ENCODE measurements at regions not wholly inside any gene's neighbourhood (a gene's known extent, or its start where the extent isn't known, plus 50 kb on each side); places are given as distances from the start of the nearest gene placed in this dataset.

DNA sequence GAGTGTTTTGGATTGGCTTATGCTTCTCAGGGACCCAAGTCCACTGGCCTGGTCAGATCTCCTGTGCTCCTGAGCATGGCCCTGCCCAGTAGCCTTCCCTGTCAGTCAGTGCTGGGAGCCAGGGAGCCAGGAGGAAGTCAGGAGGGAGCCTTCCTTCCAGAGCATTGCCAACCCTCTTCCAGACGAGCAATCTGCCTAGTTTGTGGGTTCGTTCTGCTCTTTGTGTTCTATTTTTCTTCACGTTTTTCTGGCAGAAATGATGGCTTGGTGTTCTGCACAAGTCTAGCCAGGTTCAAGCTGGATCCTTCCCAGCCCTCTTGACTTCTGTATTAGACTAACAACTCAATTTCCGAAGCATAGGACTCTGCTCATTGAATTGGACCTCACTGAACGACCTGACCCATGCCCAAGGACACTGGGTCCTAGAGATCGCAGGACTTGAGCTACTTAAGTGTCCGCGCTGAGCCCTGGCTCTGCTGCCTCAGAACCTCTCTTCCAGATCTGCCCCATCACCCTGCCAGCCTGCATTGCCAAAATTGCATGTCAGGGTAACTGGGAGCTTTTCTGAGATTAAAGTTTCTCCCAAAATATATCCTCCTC lies 76.2 kb upstream of the MPP7 start:
- intact Hi-C loops (cut with DNase I) = no loop called here
- TF ChIP-seq, protein P1, sequence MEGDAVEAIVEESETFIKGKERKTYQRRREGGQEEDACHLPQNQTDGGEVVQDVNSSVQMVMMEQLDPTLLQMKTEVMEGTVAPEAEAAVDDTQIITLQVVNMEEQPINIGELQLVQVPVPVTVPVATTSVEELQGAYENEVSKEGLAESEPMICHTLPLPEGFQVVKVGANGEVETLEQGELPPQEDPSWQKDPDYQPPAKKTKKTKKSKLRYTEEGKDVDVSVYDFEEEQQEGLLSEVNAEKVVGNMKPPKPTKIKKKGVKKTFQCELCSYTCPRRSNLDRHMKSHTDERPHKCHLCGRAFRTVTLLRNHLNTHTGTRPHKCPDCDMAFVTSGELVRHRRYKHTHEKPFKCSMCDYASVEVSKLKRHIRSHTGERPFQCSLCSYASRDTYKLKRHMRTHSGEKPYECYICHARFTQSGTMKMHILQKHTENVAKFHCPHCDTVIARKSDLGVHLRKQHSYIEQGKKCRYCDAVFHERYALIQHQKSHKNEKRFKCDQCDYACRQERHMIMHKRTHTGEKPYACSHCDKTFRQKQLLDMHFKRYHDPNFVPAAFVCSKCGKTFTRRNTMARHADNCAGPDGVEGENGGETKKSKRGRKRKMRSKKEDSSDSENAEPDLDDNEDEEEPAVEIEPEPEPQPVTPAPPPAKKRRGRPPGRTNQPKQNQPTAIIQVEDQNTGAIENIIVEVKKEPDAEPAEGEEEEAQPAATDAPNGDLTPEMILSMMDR (IDR thresholded peaks at IDR 0.05) = no peak
- 53 to 71% (median 60%) methylated on average over 8 of the region's 8 CpGs for WGBS, 3 donors
- no peak overlapping the region for H3K27ac ChIP-seq
- H3K9me3 ChIP-seq = no peaks in the 10 kb centered on the region
- no peaks in the 10 kb centered on the region for H3K36me3 ChIP-seq (ENCODE audit: insufficient read depth in 1 of 2, low read depth in 1 of 2)
- no peak for ATAC-seq
- H3K4me1 ChIP-seq = peaks cover 10% of the 10 kb centered on the region
- H3K4me3 ChIP-seq = no peak overlapping the region
- no peak for DNase-seq
- H3K27me3 ChIP-seq (ENCODE audit: insufficient read depth in 3 of 3, low read length in 2 of 3) = no peaks in the 10 kb centered on the region

- Histone ChIP-seq H3K9me3 (no peaks in the 10 kb centered on the region), H3K4me3 (no peak overlapping the region), H3K4me1 (peaks cover 10% of the 10 kb centered on the region), H3K27me3 (ENCODE audit: insufficient read depth in 3 of 3, low read length in 2 of 3) (no peaks in the 10 kb centered on the region), H3K36me3 (ENCODE audit: insufficient read depth in 1 of 2, low read depth in 1 of 2) (no peaks in the 10 kb centered on the region), H3K27ac (peak overlapping the region; percentile 18)
- TF ChIP-seq, protein P1 (IDR thresholded peaks at IDR 0.05) = no peak
- no peak for DNase-seq
- peak; percentile 44 to 75 (median 59) for ATAC-seq
- intact Hi-C loops (cut with DNase I) = loop anchor here (5.0 to 10.0 kb wide), 4 partner anchors 79 to 827 kb away; partner anchors contain the start of genes MKX (in 1 of the 2) and MPP7 (in 1 of the 2)
Measured at GRCh38 chr10:28381466-28381865, 78.6 kb upstream of the MPP7 start.

DNA sequence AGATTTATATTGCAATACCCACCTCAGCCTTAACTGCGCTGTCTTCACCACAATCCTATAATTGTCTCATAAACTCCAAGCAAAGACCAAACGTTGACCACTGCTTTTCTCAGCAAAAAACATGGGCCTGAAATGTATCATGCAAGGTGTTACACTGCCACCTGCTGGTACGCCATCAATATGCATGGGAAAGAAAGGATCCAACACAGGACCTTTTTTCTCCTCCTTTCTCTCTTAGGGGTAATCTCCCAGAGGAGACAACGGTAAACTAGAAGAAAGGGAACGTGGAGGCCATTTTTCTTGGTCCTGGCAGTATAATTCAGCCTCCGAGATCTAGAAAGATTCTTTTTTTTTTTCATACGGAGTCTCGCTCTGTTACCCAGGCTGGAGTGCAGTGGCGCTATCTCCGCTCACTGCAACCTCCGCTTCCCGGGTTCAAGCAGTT lies 79.1 kb upstream of the MPP7 start:
- no peak overlapping the region for H3K27ac ChIP-seq
- WGBS, 3 donors = 41 to 43% (median 42%) methylated on average over 12 of the region's 12 CpGs
- H3K9me3 ChIP-seq = no peaks in the 10 kb centered on the region
- intact Hi-C loops (cut with DNase I) = loop anchor here (1.0 to 10.0 kb wide), 6 partner anchors 80 to 827 kb away; partner anchors contain the start of genes MKX (in 1 of the 2) and MPP7 (in 1 of the 2)
- ATAC-seq = peak; percentile 90 to 96 (median 92)
- DNase-seq = peak; percentile 68 to 83
- H3K36me3 ChIP-seq (ENCODE audit: insufficient read depth in 1 of 2, low read depth in 1 of 2) = no peaks in the 10 kb centered on the region
- peaks cover 10% of the 10 kb centered on the region for H3K4me1 ChIP-seq
- TF ChIP-seq, protein P1 (IDR thresholded peaks at IDR 0.05) = peak; percentile 95
- no peak overlapping the region for H3K4me3 ChIP-seq
- no peaks in the 10 kb centered on the region for H3K27me3 ChIP-seq (ENCODE audit: insufficient read depth in 3 of 3, low read length in 2 of 3)

DNA sequence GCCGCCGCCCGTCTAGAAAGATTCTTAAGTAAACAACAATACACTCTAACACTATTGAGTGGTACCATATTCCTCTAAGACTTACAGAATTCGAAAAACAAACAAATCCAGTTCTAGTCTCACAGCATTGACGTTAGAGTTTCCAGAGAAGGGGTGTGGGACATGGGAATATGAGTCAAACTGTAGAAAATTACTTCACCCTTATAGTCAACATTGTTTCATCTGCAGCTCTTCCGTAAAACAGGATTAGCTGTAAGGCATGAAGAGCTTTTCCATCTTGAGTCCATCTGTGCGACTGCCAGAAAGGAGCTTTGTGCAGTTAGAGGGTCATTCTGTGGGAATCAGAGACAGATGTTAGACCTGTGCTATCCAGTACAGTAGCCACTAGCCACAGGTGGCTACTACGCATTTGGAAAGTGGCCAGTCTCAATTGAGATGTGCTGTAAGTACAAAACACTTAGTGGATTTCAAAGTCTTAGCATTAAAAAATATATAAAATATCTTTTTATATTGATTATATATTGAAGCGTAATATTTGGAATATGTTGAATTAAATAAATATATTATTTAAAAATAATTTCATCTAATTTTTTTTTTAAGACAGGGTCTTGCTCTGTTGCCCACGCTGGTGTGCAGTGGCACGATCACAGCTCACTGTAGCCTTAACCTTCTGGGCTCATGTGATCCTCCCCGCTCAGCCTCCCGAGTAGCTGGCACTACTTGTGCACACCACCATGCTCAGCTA lies 79.8 kb upstream of the MPP7 start:
- 53 to 59% (median 54%) methylated on average over 13 of the region's 13 CpGs for WGBS, 3 donors
- TF ChIP-seq, protein P1 (IDR thresholded peaks at IDR 0.05) = no peak
- no peaks in the 10 kb centered on the region for H3K27me3 ChIP-seq (ENCODE audit: insufficient read depth in 3 of 3, low read length in 2 of 3)
- H3K9me3 ChIP-seq = no peaks in the 10 kb centered on the region
- no peak for DNase-seq
- H3K4me3 ChIP-seq = no peak overlapping the region
- intact Hi-C loops (cut with DNase I) = loop anchor here (1.0 to 10.0 kb wide), 6 partner anchors 80 to 828 kb away; partner anchors contain the start of genes MKX (in 1 of the 2) and MPP7 (in 1 of the 2)
- ATAC-seq = no peak
- H3K27ac ChIP-seq = no peak overlapping the region
- H3K36me3 ChIP-seq (ENCODE audit: insufficient read depth in 1 of 2, low read depth in 1 of 2) = no peaks in the 10 kb centered on the region
- peaks cover 16% of the 10 kb centered on the region for H3K4me1 ChIP-seq
